Fibroblast of the aortic adventitia (primary cell): ENCODE measurements at regions not wholly inside any gene's neighbourhood (a gene's known extent, or its start where the extent isn't known, plus 50 kb on each side); places are given as distances from the start of the nearest gene placed in this dataset.

Source experiments
- DNase-seq: peaks from one replicate; pipeline ENCODE4 v3.0.0-alpha.2; 2010; ENCODE audit warnings: low read depth
- H3K4me3 ChIP-seq: 2 replicates; pipeline ENCODE4 v1.5.1; 2011; ENCODE audit warnings: low read depth, mild to moderate bottlenecking, control low read depth, low read length, moderate library complexity
- TF ChIP-seq, protein P1 (sequence below): IDR thresholded peaks from 2 replicates; pipeline ENCODE4 v1.5.1; 2011; ENCODE audit warnings: mild to moderate bottlenecking, low read length, control low read depth, inconsistent platforms; ENCODE audit not compliant: insufficient read depth

DNA sequence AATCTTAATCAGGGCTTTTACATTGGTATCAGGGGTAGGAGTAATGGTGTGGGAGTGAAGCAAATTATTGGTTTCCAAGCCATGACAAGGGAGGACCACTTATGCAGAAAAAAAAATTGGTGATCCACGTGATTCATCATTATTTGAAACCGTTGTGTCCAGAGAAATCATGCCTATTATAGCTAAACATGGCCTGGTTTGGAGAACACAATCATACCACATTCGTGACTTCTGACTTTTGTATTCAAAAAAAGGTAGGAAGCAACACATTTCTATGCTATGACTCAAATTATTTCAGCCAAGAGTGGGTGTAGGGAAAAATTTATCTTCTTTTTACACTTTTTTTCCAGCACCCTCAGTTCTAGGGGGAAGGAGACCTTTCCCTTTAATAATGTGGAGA lies 924.3 kb upstream of the GBE1 start:
- H3K4me3 ChIP-seq: no peak overlapping the region
- DNase-seq: no peak
- TF ChIP-seq, protein P1, sequence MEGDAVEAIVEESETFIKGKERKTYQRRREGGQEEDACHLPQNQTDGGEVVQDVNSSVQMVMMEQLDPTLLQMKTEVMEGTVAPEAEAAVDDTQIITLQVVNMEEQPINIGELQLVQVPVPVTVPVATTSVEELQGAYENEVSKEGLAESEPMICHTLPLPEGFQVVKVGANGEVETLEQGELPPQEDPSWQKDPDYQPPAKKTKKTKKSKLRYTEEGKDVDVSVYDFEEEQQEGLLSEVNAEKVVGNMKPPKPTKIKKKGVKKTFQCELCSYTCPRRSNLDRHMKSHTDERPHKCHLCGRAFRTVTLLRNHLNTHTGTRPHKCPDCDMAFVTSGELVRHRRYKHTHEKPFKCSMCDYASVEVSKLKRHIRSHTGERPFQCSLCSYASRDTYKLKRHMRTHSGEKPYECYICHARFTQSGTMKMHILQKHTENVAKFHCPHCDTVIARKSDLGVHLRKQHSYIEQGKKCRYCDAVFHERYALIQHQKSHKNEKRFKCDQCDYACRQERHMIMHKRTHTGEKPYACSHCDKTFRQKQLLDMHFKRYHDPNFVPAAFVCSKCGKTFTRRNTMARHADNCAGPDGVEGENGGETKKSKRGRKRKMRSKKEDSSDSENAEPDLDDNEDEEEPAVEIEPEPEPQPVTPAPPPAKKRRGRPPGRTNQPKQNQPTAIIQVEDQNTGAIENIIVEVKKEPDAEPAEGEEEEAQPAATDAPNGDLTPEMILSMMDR: no peak

DNA sequence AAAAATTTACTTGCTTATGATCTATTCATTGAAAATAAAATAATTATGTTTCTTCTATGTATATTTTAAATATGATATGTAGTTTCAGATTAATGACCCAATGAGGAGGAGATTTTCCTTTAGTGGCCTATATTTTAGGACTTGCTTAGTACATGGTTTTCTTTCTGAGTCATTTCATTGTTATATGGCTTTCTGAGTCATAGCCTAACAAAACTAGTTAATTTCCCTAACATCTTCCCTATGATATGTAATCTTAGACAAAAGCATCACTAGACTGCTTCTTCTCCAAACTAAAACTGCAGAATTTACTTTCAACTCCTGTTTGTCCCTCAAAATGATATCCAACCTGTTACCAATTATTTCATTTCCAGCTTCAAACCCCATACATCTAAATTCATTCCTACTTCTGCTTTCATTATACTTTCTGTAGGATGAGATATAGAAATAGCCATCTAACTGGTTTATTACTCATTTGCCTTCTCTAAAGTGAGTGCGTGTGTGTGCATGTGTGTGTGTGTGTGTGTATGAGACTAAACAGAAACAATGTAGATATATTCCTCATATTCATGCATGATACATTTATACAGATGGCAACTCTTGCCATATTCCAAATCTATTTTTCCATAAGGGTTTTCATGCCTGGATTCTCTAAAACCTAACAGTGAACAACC lies 915.0 kb upstream of the GBE1 start:
- no peak overlapping the region for H3K4me3 ChIP-seq
- TF ChIP-seq, protein P1: no peak
- no peak for DNase-seq

DNA sequence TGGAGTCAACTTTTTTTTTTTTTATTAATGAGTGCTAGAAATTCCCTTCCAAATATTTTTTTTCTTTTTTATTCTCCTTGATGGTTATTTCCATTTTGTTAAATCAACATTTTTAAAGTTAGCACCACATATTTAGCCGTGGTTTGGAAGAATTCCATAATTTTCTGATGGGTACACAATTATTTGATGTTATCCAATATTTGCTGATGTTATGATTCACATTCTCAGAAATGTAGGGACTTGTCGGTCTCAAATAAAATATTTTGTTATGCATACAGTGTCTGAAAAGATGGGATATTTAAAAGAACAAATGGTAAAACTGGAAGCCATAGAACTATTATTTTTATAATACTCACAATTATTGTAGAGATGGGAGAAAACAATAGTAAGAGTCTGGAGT lies 911.5 kb upstream of the GBE1 start:
- DNase-seq: no peak
- TF ChIP-seq, protein P1: no peak
- H3K4me3 ChIP-seq: no peak overlapping the region

DNA sequence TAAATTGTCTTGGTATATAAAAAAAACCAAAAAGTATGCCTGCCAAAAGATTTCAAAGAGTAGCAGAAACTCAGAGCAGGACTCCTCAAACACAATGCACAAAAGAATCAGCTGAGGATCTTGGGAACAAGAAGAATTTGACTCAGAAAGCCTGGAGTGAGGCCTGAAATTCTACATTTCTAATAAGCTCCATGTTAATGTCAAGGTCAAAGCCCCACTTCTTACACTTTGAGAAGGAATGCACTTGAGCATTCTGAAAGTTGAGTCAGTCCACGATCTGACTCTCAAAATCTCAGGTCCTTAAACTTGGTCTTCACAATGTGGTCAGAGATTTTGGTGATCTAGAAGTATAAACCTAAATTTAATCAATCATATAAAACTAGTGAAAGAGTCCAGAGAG lies 910.0 kb upstream of the GBE1 start:
- H3K4me3 ChIP-seq: no peak overlapping the region
- TF ChIP-seq, protein P1: no peak
- DNase-seq: no peak

DNA sequence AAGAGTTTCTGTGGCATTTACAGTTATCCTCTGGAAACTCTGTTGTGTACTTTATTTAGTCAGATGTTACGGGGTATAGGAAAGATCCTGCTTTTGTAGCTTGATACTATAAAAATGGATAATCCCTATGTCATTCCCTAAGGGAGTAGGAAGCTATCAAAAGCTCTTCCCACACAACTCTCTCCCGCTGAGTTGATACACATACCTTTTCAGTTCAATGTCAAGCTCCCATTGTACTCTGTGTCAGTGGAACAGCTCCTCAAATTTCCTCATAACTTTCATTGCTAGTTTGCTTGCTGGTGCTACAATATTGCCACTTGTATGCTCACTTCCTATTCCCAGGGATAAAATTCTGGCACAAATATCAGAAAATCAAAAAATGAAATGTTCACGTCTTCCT lies 893.3 kb upstream of the GBE1 start:
- DNase-seq: no peak
- H3K4me3 ChIP-seq: no peak overlapping the region
- TF ChIP-seq, protein P1: no peak

DNA sequence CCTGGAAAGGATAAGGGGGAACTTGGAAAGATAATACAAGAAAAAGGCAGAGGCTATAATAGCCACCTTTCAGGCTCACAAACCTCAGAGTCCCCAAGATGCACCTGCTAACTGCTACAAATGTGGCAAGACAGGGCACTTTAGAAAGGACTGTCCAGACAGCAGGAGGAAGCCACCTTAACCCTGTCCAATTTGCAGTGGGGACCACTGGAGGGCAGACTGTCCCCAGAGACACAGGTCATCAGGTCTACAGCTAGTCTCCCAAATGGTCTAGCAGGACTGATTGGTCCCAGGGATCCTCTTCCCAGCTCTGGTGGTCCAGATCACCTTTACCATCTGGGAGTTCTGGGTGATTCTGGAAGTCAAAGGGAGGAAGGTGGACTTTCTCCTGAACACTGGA lies 882.5 kb upstream of the GBE1 start:
- H3K4me3 ChIP-seq: no peak overlapping the region
- DNase-seq: no peak
- TF ChIP-seq, protein P1: no peak

DNA sequence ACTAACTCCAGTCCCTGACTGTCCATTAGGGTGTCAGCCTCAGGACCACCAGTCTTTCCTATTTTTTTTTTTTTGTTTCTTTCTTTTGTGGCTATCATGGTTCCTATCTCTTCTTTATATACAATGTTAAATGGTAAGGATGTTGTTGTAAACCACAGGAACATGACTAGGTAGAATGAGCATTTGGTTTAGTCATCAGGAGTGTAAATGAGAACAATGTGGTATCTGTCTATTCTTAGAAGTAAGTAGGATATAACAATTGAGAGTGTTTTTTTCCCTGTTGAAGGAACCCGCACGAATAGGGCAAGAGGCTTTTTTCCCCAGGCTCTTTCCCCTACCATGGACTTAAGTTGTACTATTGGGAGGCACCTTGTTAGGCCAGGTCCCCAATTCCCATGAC lies 880.3 kb upstream of the GBE1 start:
- TF ChIP-seq, protein P1: no peak
- DNase-seq: no peak
- no peak overlapping the region for H3K4me3 ChIP-seq
